ENCODE measurements at regions not wholly inside any gene's neighbourhood (a gene's known extent, or its start where the extent isn't known, plus 50 kb on each side); places are given as distances from the start of the nearest gene placed in this dataset.

GRCh38 chr15:38002883-38003477 lies 68.5 kb downstream of the TMCO5A start:
- TF ChIP-seq CTCF (IDR thresholded peaks at IDR 0.05 in 8 of 11, conservative IDR thresholded peaks at IDR 0.05 in 3 of 11) = peak in 10 of 11 experiments; percentile 24 to 75 (median 52)
- no peak for TF ChIP-seq POLR2AphosphoS5 (IDR thresholded peaks at IDR 0.05)
- H3K27me3 ChIP-seq (replicated peaks in 1 of 7) = no peaks in the 10 kb centered on the region
- WGBS, 5 donors = 87 to 100% (median 92%) methylated on average over 2 of the region's 2 CpGs
- no peak overlapping the region for H3K4me3 ChIP-seq
- H3K27ac ChIP-seq = no peak overlapping the region
- peaks cover 0 to 16% (median 5%) of the 10 kb centered on the region in 8 donors for H3K9me3 ChIP-seq
- H3K4me1 ChIP-seq = peaks cover 0 to 14% (median 3%) of the 10 kb centered on the region in 6 donors
- intact Hi-C loops (cut with DNase I; ENCODE audit: low total_unique reads) = no loop called here
- no peak for DNase-seq
- no peaks in the 10 kb centered on the region for H3K36me3 ChIP-seq

GRCh38 chr15:38004218-38004861 lies 69.9 kb downstream of the TMCO5A start:
- 80 to 96% (median 85%) methylated on average over 4 of the region's 4 CpGs for WGBS, 5 donors
- TF ChIP-seq POLR2A (IDR thresholded peaks at IDR 0.05) (no peak), CTCF (IDR thresholded peaks at IDR 0.05 in 8 of 11, conservative IDR thresholded peaks at IDR 0.05 in 3 of 11) (no peak), POLR2AphosphoS5 (IDR thresholded peaks at IDR 0.05) (no peak)
- H3K4me3 ChIP-seq = no peak overlapping the region
- DNase-seq = no peak
- peaks cover 0 to 15% (median 4%) of the 10 kb centered on the region in 8 donors for H3K9me3 ChIP-seq
- H3K4me1 ChIP-seq = peaks cover 0 to 14% (median 3%) of the 10 kb centered on the region in 6 donors
- H3K36me3 ChIP-seq = no peaks in the 10 kb centered on the region
- H3K27me3 ChIP-seq (replicated peaks in 1 of 7) = no peaks in the 10 kb centered on the region
- intact Hi-C loops (cut with DNase I; ENCODE audit: low total_unique reads) = no loop called here
- no peak overlapping the region for H3K27ac ChIP-seq

GRCh38 chr15:38005953-38006808 lies 71.7 kb downstream of the TMCO5A start:
- H3K9me3 ChIP-seq = peaks cover 0 to 14% (median 0%) of the 10 kb centered on the region in 8 donors
- TF ChIP-seq POLR2AphosphoS5 (IDR thresholded peaks at IDR 0.05) (peak in 1 of 3 donors; percentile 15), CTCF (IDR thresholded peaks at IDR 0.05 in 8 of 11, conservative IDR thresholded peaks at IDR 0.05 in 3 of 11) (no peak), POLR2A (IDR thresholded peaks at IDR 0.05) (no peak)
- peaks cover 0 to 14% (median 3%) of the 10 kb centered on the region in 6 donors for H3K4me1 ChIP-seq
- no peak overlapping the region for H3K4me3 ChIP-seq
- 76 to 85% (median 83%) methylated on average over 2 of the region's 2 CpGs for WGBS, 5 donors
- peak overlapping the region in 3 of 8 donors; percentile 13 to 58 (median 40) for H3K27ac ChIP-seq
- no peak for DNase-seq
- no peaks in the 10 kb centered on the region for H3K36me3 ChIP-seq
- intact Hi-C loops (cut with DNase I; ENCODE audit: low total_unique reads) = no loop called here
- H3K27me3 ChIP-seq (replicated peaks in 1 of 7) = no peaks in the 10 kb centered on the region

GRCh38 chr15:38010395-38010794 lies 76.0 kb downstream of the TMCO5A start:
- 83 to 96% (median 87%) methylated on average over 6 of the region's 6 CpGs for WGBS, 5 donors
- no peaks in the 10 kb centered on the region for H3K9me3 ChIP-seq
- intact Hi-C loops (cut with DNase I; ENCODE audit: low total_unique reads) = no loop called here
- peaks cover 0 to 12% (median 3%) of the 10 kb centered on the region in 6 donors for H3K4me1 ChIP-seq
- DNase-seq = no peak
- no peak overlapping the region for H3K27ac ChIP-seq
- H3K27me3 ChIP-seq (replicated peaks in 1 of 7) = no peaks in the 10 kb centered on the region
- no peaks in the 10 kb centered on the region for H3K36me3 ChIP-seq
- no peak for TF ChIP-seq CTCF (IDR thresholded peaks at IDR 0.05 in 8 of 11, conservative IDR thresholded peaks at IDR 0.05 in 3 of 11)
- no peak for TF ChIP-seq POLR2AphosphoS5 (IDR thresholded peaks at IDR 0.05)
- TF ChIP-seq POLR2A (IDR thresholded peaks at IDR 0.05) = no peak
- no peak overlapping the region for H3K4me3 ChIP-seq

Data from spleen (tissue), 11 donors.